GM12878 (cell line): ENCODE measurements at regions not wholly inside any gene's neighbourhood (a gene's known extent, or its start where the extent isn't known, plus 50 kb on each side); places are given as distances from the start of the nearest gene placed in this dataset.

Experiments used
- ATAC-seq: fragments of 200-7000 bp; cut with Tn5 transposase; 3 replicates; pipeline ENCODE4 v1.9.1; 2020; ENCODE audit warnings: mild to moderate bottlenecking, moderate library complexity
- BruUV-seq: library from RNA; stranded (reverse); fragments of 400-500 nt; replicated peaks from 2 replicates; lab custom pipeline; 2021; lab: Mats Ljungman, UMichigan
- CTCF ChIA-PET: fragments of 300-600 bp; sonication (Branson Sonifier 250); formaldehyde crosslinking; extraction: SDS; loops from one replicate; lab custom pipeline; 2021; ENCODE audit warnings: inconsistent platforms; lab: Yijun Ruan, JAX
- POLR2A ChIA-PET: fragments of 350-600 bp; formaldehyde crosslinking; extraction: SDS; loops from one replicate; lab custom pipeline; 2021; ENCODE audit warnings: inconsistent platforms; lab: Charles Lee
- RAD21 ChIA-PET: fragments of 300-600 bp; sonication (Branson Sonifier 250); formaldehyde crosslinking; loops from one replicate; lab custom pipeline; 2023; ENCODE audit warnings: antibody characterized with exemption; ENCODE audit not compliant: unreplicated experiment; lab: Charles Lee
- SMC1A ChIA-PET: fragments of 300-600 bp; sonication (Branson Sonifier 250); formaldehyde crosslinking; loops from one replicate; lab custom pipeline; 2023; ENCODE audit not compliant: unreplicated experiment, uncharacterized antibody; lab: Charles Lee
- DNase-seq: peaks from one replicate; pipeline ENCODE4 v3.0.0-alpha.2; 2011; ENCODE audit warnings: low read depth, low spot score
- FAIRE-seq: peaks from 3 replicates; lab custom pipeline; 2011; peaks lifted over from hg19 to GRCh38; lab: Jason Lieb, UNC
- H2AFZ ChIP-seq: 2 replicates; pipeline ENCODE4 v1.6.0; 2011; ENCODE audit warnings: low read depth, low read length, control low read depth; ENCODE audit not compliant: control insufficient read depth
- H3K27ac ChIP-seq: 2 replicates; pipeline ENCODE4 v1.5.1; 2011; ENCODE audit warnings: control low read depth; ENCODE audit not compliant: control insufficient read depth, insufficient read depth
- H3K27me3 ChIP-seq, 2 experiments: replicated peaks in 1 of 2; 2 replicates each; pipeline versions ENCODE4 v1.6.0 to v1.6.1; 2011; ENCODE audit warnings: low read length in 1 of 2; ENCODE audit not compliant: control insufficient read depth in 2 of 2, insufficient read depth in 2 of 2
- H3K36me3 ChIP-seq, 2 experiments: 2 replicates each; pipeline ENCODE4 v1.5.1; 2011; ENCODE audit warnings: low read length in 1 of 2; ENCODE audit not compliant: control insufficient read depth in 2 of 2, insufficient read depth in 2 of 2
- H3K4me1 ChIP-seq: 2 replicates; pipeline ENCODE4 v1.6.1; 2011; ENCODE audit warnings: mild to moderate bottlenecking, low read length, moderate library complexity, mixed read lengths; ENCODE audit not compliant: control insufficient read depth, insufficient read depth
- H3K4me2 ChIP-seq: 2 replicates; pipeline ENCODE4 v1.6.0; 2011; ENCODE audit warnings: control low read depth; ENCODE audit not compliant: control insufficient read depth, insufficient read depth
- H3K4me3 ChIP-seq: fragments of 200-600 bp; sonication (generic); 2 replicates; pipeline ENCODE4 v1.5.1; 2016
- H3K79me2 ChIP-seq: 2 replicates; pipeline ENCODE4 v1.6.0; 2011; ENCODE audit warnings: low read length; ENCODE audit not compliant: control insufficient read depth, insufficient read depth
- H3K9ac ChIP-seq: 2 replicates; pipeline ENCODE4 v1.8.0; 2011; ENCODE audit warnings: low read length, control low read depth, mixed read lengths; ENCODE audit not compliant: control insufficient read depth, insufficient read depth
- H3K9me3 ChIP-seq: replicated peaks from 3 replicates; pipeline ENCODE4 v1.5.1; 2011; ENCODE audit warnings: mild to moderate bottlenecking, low read length; ENCODE audit not compliant: control insufficient read depth, insufficient read depth
- H4K20me1 ChIP-seq: 2 replicates; pipeline ENCODE4 v1.6.0; 2011; ENCODE audit not compliant: control insufficient read depth, insufficient read depth
- BMI1 ChIP-seq: fragments of 450-650 bp; IDR thresholded peaks from 2 replicates; pipeline ENCODE4 v1.6.1; 2016; ENCODE audit warnings: mild to moderate bottlenecking, moderate library complexity, borderline replicate concordance
- CBX5 ChIP-seq: sonication (generic); IDR thresholded peaks from 2 replicates; pipeline ENCODE4 v1.6.1; 2016; ENCODE audit warnings: low read depth, moderate library complexity, mild to moderate bottlenecking, inconsistent platforms
- CHD1 ChIP-seq: IDR thresholded peaks from 2 replicates; pipeline ENCODE4 v1.6.1; 2012; ENCODE audit warnings: low read depth, low read length, improper control_type of control experiment
- FOXM1 ChIP-seq: IDR thresholded peaks from 2 replicates; pipeline ENCODE4 v1.6.1; 2012; ENCODE audit warnings: low read depth, mild to moderate bottlenecking, inconsistent platforms, low read length, moderate library complexity
- MEF2B ChIP-seq: fragments of 450-650 bp; IDR thresholded peaks from 2 replicates; pipeline ENCODE4 v1.6.1; 2018; ENCODE audit warnings: mild to moderate bottlenecking, moderate library complexity; ENCODE audit not compliant: partially characterized antibody, poor library complexity, severe bottlenecking
- SMAD5 ChIP-seq: IDR thresholded peaks from 2 replicates; pipeline ENCODE4 v1.6.1; 2016; ENCODE audit warnings: antibody characterized with exemption, low read depth
- ZNF622 ChIP-seq: fragments of 450-650 bp; IDR thresholded peaks from 2 replicates; pipeline ENCODE4 v1.6.1; 2017; ENCODE audit warnings: mild to moderate bottlenecking, inconsistent platforms
- WGBS: methylation state at CpG from one replicate; pipeline ENCODE4 v1.1.6; 2016; ENCODE audit warnings: low lambda C conversion rate; ENCODE audit not compliant: insufficient replicate concordance, insufficient coverage; ENCODE audit errors: missing lambda C conversion rate; 5-methylcytosine and 5-hydroxymethylcytosine counted together
- in situ Hi-C: fragments of 300-500 bp; cut with MboI; formaldehyde crosslinking; loops from 9 replicates; pipeline ENCODE4 v1.14.3; 2018; ENCODE audit warnings: mixed read lengths
- intact Hi-C: fragments of 100-400 bp; cut with micrococcal nuclease; formaldehyde crosslinking; loops from one replicate; pipeline ENCODE4 v1.14.2; 2022; ENCODE audit not compliant: unreplicated experiment
- TF ChIP-seq, protein P1 (sequence below): fragments of 450-650 bp; formaldehyde crosslinking; IDR thresholded peaks from 2 replicates; pipeline ENCODE4 v1.4.0; 2020; ENCODE audit warnings: mild to moderate bottlenecking, moderate library complexity

- BruUV-seq: no TSS peak
- Histone ChIP-seq H3K4me1 (no peaks in the 10 kb centered on the region), H3K4me2 (no peak overlapping the region), H3K27me3 (no peaks in the 10 kb centered on the region; a peak in 1 of 4 replicates), H3K27ac (no peak overlapping the region), H3K4me3 (no peak overlapping the region), H3K9me3 (no peaks in the 10 kb centered on the region), H2AFZ (no peak overlapping the region), H3K79me2 (no peaks in the 10 kb centered on the region), H3K9ac (no peak overlapping the region), H4K20me1 (no peaks in the 10 kb centered on the region), H3K36me3 (no peaks in the 10 kb centered on the region)
- ATAC-seq: no peak; the same call in 2 of the 3 replicates
- ChIA-PET POLR2A (no interaction called here), SMC1A (interaction anchor here (2.1 to 6.4 kb wide), 2 partner anchors 15 to 306 kb away, joined by 8 to 68 read pairs; no protein-coding TSS in a partner anchor), CTCF (interaction anchor here (2.6 to 10.4 kb wide), 6 partner anchors 11 to 307 kb away, joined by 14 to 224 read pairs (median 25); no protein-coding TSS in a partner anchor), RAD21 (interaction anchor here (4.5 kb wide), 1 partner anchor 306 kb away, joined by 44 read pairs; no protein-coding TSS in a partner anchor)
- intact Hi-C loops (loop anchor here (2.0 kb wide), 1 partner anchor 105 kb away; no protein-coding TSS in a partner anchor), in situ Hi-C loops (loop anchor here (5.0 to 10.0 kb wide), 3 partner anchors 185 to 537 kb away; no protein-coding TSS in a partner anchor)
- 37% methylated on average over 4 of the region's 4 CpGs for WGBS
- FAIRE-seq: no peak
- no peak for TF ChIP-seq CHD1
- TF ChIP-seq, protein P1, sequence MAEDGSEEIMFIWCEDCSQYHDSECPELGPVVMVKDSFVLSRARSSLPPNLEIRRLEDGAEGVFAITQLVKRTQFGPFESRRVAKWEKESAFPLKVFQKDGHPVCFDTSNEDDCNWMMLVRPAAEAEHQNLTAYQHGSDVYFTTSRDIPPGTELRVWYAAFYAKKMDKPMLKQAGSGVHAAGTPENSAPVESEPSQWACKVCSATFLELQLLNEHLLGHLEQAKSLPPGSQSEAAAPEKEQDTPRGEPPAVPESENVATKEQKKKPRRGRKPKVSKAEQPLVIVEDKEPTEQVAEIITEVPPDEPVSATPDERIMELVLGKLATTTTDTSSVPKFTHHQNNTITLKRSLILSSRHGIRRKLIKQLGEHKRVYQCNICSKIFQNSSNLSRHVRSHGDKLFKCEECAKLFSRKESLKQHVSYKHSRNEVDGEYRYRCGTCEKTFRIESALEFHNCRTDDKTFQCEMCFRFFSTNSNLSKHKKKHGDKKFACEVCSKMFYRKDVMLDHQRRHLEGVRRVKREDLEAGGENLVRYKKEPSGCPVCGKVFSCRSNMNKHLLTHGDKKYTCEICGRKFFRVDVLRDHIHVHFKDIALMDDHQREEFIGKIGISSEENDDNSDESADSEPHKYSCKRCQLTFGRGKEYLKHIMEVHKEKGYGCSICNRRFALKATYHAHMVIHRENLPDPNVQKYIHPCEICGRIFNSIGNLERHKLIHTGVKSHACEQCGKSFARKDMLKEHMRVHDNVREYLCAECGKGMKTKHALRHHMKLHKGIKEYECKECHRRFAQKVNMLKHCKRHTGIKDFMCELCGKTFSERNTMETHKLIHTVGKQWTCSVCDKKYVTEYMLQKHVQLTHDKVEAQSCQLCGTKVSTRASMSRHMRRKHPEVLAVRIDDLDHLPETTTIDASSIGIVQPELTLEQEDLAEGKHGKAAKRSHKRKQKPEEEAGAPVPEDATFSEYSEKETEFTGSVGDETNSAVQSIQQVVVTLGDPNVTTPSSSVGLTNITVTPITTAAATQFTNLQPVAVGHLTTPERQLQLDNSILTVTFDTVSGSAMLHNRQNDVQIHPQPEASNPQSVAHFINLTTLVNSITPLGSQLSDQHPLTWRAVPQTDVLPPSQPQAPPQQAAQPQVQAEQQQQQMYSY (CRISPR knock-in tag): no peak
- TF ChIP-seq BMI1: peak; percentile 58; the same call in 1 of the 2 replicates
- no peak for TF ChIP-seq SMAD5
- no peak for TF ChIP-seq CBX5
- TF ChIP-seq MEF2B: peak; percentile 36
- no peak for TF ChIP-seq FOXM1
- no peak for TF ChIP-seq ZNF622
- no peak for DNase-seq
Measured at GRCh38 chr14:36067428-36068187, 108.9 kb downstream of the PTCSC3 start.
